ENCODE measurements at regions not wholly inside any gene's neighbourhood (a gene's known extent, or its start where the extent isn't known, plus 50 kb on each side); places are given as distances from the start of the nearest gene placed in this dataset.

GRCh38 chr6:156175433-156175832, 601.7 kb upstream of the ARID1B start:
- TF ChIP-seq CTCF (IDR thresholded peaks at IDR 0.05) (no peak), POLR2A (IDR thresholded peaks at IDR 0.05) (no peak)
